HG03342 (cell line): ENCODE measurements at regions not wholly inside any gene's neighbourhood (a gene's known extent, or its start where the extent isn't known, plus 50 kb on each side); places are given as distances from the start of the nearest gene placed in this dataset.
"Not testable (repeated sequence)": the region's sequence is repeated elsewhere in the genome, so short reads cannot be mapped to it uniquely, and the experiment has no call there.

Source experiments
- ATAC-seq: cut with Tn5 transposase; IDR thresholded peaks from one replicate; pipeline ENCODE4 v1.9.1; 2021; ENCODE audit warnings: mild to moderate bottlenecking, moderate library complexity; ENCODE audit not compliant: unreplicated experiment

DNA sequence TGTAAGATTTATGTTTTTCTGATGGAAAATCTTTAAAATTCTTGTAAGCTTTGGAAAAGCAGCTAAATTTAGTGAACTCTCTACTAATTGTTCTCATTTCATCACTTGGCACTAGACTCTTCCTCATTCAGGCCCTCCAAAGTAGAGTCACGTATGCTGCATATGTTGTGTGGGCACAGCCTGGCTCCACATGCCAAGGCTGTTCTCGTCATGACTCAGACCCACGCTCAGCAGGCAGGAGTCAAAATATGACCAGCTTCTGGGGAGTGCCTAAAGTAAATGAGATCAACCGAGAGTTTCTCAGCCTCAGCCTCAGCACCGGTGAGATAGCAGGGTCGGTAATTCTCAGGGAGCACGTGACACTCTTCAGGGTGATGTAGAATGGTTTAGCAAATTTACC lies 1672.9 kb downstream of the REEP3 start:
- no peak for ATAC-seq

DNA sequence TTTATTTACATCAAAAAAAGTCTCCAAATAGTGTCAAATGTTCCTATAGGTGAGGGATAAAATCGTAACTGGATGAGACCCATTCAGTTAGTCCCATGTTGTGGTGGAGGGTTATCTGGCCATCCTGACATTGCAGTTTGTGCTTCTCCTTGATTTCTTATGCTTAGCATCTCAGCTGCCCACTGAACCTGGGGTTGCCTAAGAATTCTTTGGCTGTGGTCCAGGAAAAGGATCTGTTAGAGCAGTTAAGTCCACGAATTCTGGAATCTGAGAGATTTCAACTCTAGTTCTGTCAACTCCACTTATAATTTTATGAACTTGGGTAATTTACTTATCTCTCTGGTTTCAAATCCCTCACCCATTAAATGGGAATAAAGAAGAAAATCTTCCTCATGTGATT lies 1673.4 kb downstream of the REEP3 start:
- no peak for ATAC-seq

DNA sequence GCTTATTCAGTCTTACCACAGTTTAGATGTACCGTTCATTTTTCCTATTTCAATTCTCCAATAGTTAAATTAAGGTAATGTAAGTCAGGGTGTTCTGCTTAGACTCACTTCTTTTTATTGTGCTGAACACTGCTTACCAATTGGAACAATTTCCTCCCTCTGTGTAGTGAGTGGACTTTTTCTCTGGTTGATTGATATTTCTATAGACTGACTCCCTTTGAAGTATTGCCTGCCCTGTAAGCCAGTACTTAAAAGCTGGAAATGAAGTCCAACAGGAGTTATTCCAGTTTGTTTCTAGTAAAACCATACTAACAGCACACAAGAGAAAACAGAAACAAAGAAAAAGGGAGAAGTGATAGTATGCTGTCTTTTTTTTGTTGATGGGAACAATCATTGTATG lies 1674.9 kb downstream of the REEP3 start:
- no peak for ATAC-seq

DNA sequence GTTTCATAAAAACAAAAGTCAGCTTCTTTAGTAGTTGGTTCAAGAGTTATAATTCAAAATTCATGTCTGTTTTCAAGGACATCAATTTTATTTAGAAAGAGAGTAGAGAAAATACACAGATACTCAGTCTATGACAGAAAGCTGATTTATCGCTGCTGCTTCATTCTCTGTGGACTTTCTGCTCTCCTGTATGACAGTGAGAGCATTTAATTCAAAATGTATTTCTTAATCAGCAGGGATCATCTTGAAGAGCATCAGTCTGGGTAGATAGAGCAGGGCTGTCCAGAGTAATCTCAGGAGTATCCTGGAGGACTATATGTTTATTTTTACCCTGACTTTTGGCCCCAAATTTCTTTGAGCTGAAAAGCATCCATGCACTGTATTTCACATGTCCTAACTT lies 1676.7 kb downstream of the REEP3 start:
- no peak for ATAC-seq

DNA sequence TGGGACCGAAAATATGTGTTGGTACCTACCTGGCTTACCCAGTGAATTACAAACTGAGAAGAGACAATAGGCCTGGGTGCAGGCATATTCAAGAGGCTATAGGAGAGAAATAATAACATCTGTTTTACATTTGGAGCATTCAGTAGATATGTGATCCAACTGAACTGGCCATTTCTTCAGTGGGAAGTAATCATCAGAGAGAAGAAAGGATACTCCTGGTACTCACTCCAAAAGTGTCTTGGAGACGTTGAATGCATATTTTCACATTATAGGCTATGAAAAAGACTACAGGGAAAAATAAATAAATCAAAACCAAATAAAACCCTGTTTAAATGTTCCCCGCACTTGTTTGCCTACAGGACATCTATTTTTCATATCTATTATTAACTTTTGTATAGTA lies 1680.3 kb downstream of the REEP3 start:
- ATAC-seq, result no peak

DNA sequence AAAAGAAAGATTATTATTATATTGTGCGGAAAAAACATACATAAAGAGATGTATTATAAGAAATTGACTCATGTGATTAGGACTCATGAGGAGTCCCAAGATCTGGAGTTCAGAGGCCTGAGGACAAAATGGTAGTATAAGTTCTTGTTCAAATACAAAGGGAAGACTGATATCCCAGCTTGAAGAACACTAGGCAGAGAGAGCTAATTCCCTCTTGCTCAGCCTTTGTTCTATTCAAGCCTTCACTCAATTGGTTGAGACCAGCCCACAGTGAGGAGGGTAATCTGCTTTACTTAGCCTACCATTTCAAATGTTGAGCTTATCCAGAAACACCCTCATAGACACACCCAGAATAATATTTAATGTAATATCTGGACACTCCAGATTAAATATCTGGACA lies 1683.8 kb downstream of the REEP3 start:
- ATAC-seq, result no peak

DNA sequence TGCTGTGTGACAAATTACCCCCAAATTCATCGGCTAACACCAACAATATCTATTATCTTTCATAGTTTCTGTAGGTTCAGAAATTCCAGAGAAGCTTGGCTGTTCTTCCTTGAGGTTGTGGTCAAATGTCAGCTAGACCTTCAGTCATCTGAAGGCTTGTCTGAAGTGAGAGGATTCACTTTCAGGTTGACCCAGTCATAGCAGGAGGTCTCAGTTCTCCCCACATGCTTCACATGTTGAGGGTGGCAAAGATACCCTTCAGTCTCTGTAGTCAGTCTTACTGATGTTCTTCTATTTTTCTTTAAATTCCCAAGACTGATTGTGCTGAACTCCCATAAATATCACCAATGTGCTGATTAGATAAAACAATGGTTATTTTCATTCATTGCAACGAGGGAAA lies 1692.0 kb downstream of the REEP3 start:
- ATAC-seq, result no peak

DNA sequence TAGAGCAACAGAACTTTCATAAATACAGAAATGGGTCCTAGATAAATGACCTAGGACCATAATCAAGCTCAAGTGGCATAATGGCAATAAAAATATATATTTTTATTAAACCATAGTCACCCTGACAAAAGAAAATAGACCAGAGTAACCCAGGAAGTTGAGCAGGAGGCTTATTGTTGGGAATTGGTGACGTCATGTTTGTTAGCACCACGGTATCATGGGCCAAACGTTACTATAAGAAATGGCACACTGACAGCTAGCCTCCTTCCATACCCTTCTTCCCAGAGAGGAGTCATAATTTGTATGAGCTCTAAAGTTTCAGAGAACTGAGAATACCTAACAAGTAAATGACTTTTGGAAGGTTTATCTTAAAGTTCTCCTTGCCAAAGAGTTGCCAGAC lies 1698.2 kb downstream of the REEP3 start:
- ATAC-seq, result no peak

DNA sequence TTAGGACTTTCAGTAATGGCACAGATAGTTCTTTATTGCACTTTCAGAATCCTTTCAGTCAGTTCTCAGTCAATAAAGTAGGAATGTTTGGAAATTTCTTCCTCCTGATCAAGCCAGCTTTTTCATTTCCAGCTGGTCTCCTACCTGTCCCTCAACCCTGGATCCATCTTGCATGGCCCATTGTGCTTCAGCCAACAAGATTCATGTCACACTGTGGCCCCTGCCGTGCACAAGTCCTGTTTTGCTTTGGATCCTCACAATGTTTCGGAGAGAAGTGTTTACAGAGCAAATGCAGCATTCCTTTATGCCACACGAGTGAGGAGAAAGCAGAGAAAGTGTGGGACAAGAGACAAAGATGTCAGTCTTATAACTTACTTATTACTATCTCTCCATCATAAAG lies 1694.7 kb upstream of the LRRTM3 start:
- ATAC-seq, result no peak

DNA sequence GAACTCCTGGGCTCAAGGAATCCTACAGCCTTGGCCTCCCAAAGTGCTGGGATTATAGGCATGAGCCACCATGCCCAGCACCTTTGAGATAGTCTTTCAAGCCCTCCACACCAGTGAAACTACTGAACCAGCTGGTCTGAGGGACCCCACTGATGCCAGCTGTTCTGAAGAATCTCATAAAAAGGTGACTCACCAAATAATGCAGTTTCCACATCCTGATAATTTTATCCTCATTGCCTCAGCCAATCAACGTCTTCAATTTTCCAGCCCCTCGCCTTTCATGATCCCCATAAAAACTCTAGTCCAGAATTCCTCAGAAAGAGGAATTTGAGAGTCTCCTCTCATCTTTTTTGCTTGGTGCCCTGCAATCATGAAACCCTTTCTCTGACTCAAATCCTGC lies 1691.6 kb upstream of the LRRTM3 start:
- no peak for ATAC-seq

DNA sequence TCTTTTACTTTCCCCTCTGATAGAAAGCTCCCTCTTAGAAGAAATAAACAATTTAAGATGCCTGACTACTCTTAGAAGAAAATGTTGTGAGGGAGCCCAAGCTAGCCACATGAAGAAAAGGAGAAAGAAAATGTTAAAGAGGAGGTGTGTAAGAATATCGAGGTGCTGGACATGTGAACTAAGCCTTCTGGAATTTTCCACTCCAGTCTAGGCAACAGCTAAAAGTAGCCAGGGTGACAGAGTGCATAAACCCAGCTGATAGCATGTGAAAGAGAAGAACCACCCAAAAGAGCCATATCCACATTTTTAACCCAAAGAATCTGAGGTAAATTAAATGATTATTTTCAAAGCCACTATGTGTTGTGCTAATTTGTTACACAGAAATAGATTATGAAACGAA lies 1690.6 kb upstream of the LRRTM3 start:
- no peak for ATAC-seq

DNA sequence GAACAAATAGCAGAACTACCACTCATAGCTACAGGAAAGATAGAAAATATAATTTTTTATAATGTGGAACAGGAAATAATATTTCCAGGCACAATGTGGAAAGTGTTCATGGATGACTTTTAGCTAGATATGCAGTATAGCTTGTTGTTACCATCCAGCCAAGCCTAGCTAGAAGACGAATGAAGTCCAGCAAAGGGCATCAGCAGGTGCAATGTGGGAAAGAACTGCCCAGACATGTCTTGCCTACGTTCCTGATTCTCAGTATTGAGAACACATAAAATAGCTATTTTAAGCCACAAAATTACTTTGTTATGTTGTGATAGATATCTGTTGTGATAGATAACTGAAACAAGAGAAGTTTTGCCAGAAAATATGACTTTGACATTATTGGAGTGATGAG lies 1690.0 kb upstream of the LRRTM3 start:
- ATAC-seq, result no peak

DNA sequence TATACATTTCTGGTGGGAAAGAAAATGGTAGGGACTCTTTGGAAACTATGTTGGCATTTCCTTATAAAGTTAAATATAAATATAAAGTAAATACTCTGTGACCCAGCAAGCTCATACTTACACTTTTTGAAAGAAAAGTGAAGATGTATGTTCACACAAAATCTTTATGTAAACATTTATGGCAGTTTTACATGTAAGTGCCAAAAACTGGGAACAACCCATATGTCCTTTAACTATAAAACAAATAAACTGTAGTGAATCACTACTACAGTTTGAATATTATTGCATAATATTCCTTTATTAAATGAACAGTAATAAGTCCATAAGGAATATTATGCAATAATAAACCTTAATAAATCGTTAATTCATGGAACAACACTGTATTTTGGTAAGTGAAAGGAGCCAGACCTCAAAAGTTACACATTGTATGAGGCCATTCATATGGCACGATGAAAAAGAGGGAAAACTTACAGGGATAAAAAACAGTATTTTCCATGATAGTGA lies 1660.3 kb upstream of the LRRTM3 start:
- no peak for ATAC-seq

DNA sequence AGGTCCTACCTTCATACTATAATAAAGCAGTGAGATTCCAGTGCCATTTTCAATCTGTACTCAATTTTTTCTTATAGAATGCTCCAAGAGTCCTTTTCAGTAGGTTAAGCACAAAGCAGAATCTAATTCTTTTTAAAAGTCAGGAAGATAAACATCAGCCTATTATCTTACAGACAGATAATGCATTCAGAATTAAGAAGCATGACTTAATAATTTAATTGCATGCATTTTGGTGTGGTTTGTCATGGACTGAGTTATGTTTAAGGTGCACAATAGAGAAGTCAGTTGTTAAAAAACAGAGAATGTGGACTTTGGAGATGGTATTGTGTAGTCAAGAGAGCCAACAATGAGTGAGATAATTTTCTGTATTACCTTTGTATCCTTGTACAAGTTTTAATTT lies 1656.3 kb upstream of the LRRTM3 start:
- ATAC-seq, result not testable (repeated sequence)

DNA sequence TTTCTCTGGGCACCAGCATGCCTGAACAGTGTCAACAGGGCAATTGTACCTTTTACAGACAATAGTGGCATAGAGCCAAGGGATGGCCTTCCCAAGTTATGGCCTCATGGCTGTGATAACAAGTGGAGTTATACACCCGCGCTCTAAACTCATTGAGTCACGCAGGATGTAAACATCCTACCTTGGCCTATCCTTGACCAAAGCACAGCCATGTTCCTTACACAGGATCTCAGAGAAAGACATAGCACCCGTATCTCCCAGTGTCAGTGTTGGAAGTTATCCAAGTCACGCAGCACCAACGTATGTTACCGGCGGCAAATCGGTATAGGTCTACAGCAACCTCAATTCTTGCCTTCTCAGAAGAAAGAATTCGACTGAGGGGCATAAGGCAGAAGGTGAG lies 1654.9 kb upstream of the LRRTM3 start:
- no peak for ATAC-seq

DNA sequence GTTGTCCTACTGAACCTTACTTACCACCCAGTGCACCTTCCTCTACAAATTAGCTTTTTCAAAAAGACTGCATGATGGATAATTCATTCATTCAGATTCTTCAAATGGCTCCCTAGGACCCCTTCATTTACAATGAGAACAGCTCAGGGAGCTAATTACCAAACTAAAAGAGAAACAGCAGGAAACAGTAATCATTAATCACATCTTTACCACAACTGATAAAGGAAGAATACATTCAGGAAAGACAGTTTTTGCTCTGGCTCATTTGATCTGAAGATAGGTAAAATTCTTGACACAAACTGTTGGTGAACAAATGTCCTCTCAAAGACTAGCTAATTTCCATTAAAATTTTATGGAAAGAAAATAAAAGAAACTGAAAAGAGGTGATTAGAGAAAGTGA lies 1652.7 kb upstream of the LRRTM3 start:
- no peak for ATAC-seq

DNA sequence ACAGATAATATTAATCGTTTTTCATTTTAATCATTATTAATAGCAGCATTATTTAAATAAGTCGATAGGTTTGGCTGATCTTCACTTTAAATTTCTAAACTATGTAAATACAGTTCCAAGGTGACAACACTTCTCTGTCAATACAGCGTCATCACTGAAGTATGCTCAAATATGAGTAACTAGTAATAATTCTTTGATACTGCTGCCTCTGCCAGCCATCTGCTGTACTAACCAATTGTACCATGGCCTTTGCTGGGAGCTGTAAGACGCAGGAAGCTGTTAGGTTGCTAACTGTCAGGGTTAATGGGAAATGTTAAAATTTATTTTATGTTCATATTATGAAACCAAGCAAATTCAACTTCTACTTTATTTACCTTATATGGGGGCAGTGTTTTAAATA lies 1650.5 kb upstream of the LRRTM3 start:
- no peak for ATAC-seq

DNA sequence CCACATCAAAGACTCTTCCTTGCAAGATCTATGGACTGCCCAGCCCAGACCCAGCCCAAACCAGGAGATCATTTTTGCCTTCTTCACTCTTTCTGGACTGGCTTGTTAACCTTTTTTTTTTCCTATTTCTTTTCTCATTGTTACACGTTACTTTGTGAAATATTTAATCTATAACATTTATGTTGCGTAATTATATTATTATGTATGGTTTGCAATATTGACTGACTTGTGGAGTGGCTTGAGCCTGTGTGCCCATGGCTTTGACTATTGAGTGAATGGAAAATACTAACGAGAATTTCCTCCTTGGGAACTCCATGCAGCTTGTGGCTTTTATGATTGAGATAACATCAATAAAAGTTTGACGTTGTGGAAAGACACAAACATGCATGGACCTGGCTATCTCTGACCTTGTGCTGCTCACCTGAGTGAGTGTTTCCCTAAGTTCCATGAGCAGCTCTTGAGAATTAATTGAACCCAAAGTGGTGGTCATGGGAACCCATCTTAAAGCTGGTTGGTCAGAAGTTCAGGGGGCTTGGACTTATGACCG lies 1641.3 kb upstream of the LRRTM3 start:
- no peak for ATAC-seq

DNA sequence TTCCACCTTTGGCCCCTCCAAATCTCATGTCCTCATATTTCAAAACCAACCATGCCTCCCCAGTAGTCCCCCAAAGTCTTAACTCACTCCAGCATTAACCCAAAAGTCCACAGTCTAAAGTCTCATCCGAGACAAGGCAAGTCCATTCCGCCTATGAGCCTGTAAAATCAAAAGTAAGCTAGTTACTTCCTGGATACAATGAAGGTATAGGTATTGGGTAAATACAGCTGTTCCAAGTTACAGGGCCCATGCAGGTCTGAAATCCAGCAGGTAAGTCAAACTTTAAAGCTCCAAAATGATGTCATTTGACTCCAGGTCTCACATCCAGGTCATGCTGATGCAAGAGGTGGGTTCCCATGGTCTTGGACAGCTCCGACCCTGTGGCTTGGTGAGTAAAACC lies 1640.1 kb upstream of the LRRTM3 start:
- ATAC-seq, result not testable (repeated sequence)

DNA sequence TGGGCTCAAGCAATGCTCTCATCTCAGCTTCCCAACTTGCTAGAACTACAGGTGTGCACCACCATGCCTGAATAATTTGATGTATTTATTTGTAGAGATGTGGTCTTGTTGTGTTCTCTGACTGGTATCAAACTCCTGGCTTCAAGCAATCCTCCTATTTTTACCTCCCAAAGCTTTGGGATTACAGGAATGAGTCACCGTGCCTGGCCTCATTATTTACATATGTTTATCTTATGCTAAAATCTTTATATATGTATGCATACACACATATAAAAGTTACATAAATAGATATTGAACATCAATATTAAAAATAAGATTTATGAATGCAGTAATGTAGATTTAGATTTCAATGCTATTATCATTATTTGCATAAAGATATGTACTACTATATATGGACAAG lies 1634.5 kb upstream of the LRRTM3 start:
- ATAC-seq, result no peak

DNA sequence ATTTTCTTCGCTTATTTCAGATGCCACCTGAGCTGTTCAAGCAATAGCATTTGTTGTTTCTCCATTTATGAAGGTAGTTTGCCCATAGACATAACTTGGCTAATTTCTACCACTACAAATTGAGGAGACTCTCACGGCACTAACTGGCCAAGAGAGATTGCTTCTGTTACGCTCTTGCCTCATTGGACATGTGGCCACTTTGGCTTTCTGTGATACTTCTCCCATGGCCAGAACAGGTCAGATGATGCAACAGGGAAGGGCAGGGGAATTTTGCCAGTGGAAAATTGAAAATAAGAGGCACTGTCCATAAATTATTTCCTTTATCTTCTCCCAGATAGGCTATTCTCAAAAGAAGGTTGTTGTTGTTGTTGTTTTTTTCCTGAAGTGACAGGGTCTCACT lies 1633.3 kb upstream of the LRRTM3 start:
- ATAC-seq, result no peak

DNA sequence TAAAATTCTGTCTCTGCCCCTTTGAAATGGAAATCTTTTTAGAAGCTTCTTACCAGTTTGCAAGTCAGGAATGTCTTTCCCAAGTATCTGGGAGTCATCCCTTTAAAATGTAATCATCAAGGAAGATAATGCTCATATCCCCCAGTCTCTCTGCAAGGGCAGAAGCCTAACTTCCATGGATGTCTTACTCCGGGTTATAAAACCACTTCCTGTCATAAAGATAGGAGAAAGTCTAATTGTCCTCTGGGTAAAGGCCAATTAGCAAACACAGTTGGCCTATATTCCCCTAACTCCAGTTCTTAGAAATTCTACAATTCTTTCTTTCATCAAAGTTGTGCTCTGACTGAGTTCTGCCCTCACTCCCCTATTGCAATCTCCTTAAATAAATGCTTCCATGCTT lies 1631.5 kb upstream of the LRRTM3 start:
- no peak for ATAC-seq

DNA sequence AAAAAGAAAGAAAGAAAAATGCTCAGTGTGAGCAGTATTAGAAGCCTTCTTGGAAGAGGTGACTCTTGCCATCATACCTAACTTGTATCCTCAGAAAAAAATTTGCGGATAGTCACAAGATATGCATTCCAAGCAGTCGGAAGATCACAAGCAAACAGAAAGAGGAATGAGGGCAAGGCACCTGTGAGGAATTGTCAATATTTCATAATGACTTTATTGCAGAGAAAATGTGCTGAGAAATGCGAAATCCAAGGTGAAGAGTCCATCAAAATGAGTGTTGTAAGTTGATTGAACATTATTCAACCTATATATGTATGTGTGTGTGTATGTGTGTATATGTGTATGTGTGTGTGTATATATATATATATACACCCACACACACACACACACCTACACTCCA lies 1624.7 kb upstream of the LRRTM3 start:
- no peak for ATAC-seq

DNA sequence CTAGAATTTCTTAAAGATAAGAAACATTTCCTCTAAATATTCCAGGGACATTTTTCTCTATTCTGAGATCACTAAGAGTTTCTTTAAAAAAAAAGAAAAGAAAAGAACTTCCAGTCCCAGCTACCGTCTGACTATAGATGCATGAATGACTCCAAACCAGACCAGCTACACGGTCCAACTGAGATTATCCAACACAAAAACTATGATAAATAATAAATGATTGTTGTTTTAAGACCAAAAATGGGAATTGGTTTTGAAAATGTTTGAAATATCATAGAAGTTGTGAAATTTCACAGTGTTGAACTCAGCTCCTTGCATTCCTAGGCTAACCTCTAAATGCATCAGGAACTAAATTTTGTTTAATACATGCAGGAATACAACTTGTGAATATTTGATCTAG lies 1619.6 kb upstream of the LRRTM3 start:
- no peak for ATAC-seq
